ENCODE measurements at regions not wholly inside any gene's neighbourhood (a gene's known extent, or its start where the extent isn't known, plus 50 kb on each side); places are given as distances from the start of the nearest gene placed in this dataset.

DNA sequence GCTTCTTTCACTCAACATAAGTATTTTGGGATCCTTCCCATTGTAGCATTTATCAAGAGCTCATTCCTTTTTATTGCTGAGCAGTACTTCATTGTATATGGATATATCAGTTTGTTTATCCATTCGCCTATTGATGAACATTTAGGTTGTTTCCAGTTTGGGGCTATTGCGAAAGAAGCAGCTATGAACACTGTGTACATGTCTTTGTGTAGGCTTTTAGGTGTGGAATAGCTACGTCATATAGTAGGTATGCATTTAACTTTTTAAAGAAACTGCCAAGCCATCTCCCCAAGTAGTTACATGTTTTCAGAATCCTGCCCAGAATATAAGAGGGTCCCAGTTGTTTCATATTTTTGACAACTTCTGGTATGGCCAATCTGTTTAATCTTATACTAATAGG lies 468.1 kb downstream of the IPMK start:
- H3K27me3 ChIP-seq (ENCODE audit: insufficient read depth in 3 of 3, low read length in 2 of 3): no peaks in the 10 kb centered on the region
- WGBS, 3 donors: 84 to 100% (median 88%) methylated on average over 3 of the region's 3 CpGs
- no peak for ATAC-seq
- H3K4me1 ChIP-seq: no peaks in the 10 kb centered on the region
- no peak overlapping the region for H3K4me3 ChIP-seq
- H3K36me3 ChIP-seq (ENCODE audit: insufficient read depth in 1 of 2, low read depth in 1 of 2): no peaks in the 10 kb centered on the region
- no peak overlapping the region for H3K27ac ChIP-seq
- DNase-seq: no peak
- no peaks in the 10 kb centered on the region for H3K9me3 ChIP-seq
- TF ChIP-seq, protein P1, sequence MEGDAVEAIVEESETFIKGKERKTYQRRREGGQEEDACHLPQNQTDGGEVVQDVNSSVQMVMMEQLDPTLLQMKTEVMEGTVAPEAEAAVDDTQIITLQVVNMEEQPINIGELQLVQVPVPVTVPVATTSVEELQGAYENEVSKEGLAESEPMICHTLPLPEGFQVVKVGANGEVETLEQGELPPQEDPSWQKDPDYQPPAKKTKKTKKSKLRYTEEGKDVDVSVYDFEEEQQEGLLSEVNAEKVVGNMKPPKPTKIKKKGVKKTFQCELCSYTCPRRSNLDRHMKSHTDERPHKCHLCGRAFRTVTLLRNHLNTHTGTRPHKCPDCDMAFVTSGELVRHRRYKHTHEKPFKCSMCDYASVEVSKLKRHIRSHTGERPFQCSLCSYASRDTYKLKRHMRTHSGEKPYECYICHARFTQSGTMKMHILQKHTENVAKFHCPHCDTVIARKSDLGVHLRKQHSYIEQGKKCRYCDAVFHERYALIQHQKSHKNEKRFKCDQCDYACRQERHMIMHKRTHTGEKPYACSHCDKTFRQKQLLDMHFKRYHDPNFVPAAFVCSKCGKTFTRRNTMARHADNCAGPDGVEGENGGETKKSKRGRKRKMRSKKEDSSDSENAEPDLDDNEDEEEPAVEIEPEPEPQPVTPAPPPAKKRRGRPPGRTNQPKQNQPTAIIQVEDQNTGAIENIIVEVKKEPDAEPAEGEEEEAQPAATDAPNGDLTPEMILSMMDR (IDR thresholded peaks at IDR 0.05): no peak
- intact Hi-C loops (cut with DNase I): no loop called here

DNA sequence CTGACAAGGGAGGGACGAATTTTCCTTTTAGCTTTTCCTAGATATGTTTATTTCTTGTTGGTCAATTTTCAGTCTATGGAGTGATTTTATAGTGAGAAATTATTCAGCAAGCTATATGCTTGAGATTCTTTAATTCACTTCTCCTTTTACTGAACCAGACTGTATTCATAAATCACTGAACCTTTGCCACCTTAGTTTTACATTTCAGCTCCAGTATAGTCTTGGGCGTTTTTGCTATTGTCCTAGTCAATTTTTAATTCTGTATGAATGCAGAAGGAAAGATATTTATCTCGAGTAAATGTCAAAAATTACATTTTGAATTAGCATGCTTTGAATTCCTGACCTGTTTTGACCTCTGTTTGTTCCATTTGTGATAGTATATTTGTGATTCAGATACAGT lies 468.9 kb downstream of the IPMK start:
- intact Hi-C loops (cut with DNase I): no loop called here
- ATAC-seq (no peak), DNase-seq (no peak)
- H3K27ac ChIP-seq: no peak overlapping the region
- no peak overlapping the region for H3K4me3 ChIP-seq
- H3K4me1 ChIP-seq: no peaks in the 10 kb centered on the region
- H3K27me3 ChIP-seq (ENCODE audit: insufficient read depth in 3 of 3, low read length in 2 of 3): no peaks in the 10 kb centered on the region
- TF ChIP-seq, protein P1 (IDR thresholded peaks at IDR 0.05): no peak
- WGBS, 3 donors: 19 to 24% (median 19%) methylated on average over 3 of the region's 3 CpGs
- H3K9me3 ChIP-seq: no peaks in the 10 kb centered on the region
- no peaks in the 10 kb centered on the region for H3K36me3 ChIP-seq (ENCODE audit: insufficient read depth in 1 of 2, low read depth in 1 of 2)

DNA sequence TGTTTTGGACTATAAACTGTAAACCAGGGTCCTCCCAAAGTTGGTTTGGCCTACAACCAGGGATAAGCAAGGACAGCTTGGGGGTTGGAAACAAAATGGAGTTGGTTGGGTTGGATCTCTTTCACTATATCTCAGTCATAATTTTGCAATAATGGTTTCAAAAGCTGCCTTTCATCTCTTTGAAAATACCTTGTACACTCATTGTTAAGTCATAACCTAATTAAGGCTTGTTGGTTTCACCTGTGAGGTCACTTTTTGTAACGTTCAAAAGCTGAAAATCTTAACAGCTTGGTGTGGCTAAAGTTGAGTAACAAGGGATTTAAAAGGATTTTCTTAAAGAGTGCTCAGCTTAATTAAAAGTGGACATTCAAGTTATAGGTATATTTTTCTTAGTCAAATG lies 476.1 kb downstream of the IPMK start:
- TF ChIP-seq, protein P1 (IDR thresholded peaks at IDR 0.05): no peak
- no peak for ATAC-seq
- Histone ChIP-seq H3K4me1 (no peaks in the 10 kb centered on the region), H3K9me3 (no peaks in the 10 kb centered on the region), H3K27me3 (ENCODE audit: insufficient read depth in 3 of 3, low read length in 2 of 3) (no peaks in the 10 kb centered on the region), H3K4me3 (no peak overlapping the region), H3K36me3 (ENCODE audit: insufficient read depth in 1 of 2, low read depth in 1 of 2) (no peaks in the 10 kb centered on the region), H3K27ac (no peak overlapping the region)
- intact Hi-C loops (cut with DNase I): no loop called here
- 64 to 74% (median 72%) methylated on average over 1 of the region's 1 CpG for WGBS, 3 donors
- no peak for DNase-seq

DNA sequence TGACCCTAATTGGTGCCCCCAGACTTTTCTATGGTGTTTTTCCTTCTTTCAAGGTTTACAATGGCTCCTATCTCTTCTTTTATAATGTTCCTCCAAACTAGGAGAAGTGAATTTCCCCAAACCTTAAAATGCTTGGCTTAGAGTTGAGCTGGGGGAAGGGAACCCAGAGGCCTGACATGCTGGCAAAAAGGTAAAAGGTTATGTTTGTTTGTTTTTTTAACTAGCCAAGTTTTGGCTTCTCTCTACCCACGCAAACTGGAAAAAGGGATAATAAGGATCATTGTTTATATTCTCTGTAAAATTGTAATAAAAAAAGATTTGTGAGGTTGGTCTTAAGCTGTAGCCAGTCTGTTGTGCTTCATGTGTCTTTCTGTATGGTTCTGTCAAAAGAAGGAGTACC lies 477.0 kb downstream of the IPMK start:
- intact Hi-C loops (cut with DNase I): no loop called here
- no peak for ATAC-seq
- no peak for DNase-seq
- no peak overlapping the region for H3K27ac ChIP-seq
- no peaks in the 10 kb centered on the region for H3K9me3 ChIP-seq
- TF ChIP-seq, protein P1 (IDR thresholded peaks at IDR 0.05): no peak
- no peaks in the 10 kb centered on the region for H3K4me1 ChIP-seq
- no peak overlapping the region for H3K4me3 ChIP-seq
- WGBS, 3 donors: 83 to 92% (median 88%) methylated on average over 1 of the region's 1 CpG
- no peaks in the 10 kb centered on the region for H3K36me3 ChIP-seq (ENCODE audit: insufficient read depth in 1 of 2, low read depth in 1 of 2)
- H3K27me3 ChIP-seq (ENCODE audit: insufficient read depth in 3 of 3, low read length in 2 of 3): no peaks in the 10 kb centered on the region

DNA sequence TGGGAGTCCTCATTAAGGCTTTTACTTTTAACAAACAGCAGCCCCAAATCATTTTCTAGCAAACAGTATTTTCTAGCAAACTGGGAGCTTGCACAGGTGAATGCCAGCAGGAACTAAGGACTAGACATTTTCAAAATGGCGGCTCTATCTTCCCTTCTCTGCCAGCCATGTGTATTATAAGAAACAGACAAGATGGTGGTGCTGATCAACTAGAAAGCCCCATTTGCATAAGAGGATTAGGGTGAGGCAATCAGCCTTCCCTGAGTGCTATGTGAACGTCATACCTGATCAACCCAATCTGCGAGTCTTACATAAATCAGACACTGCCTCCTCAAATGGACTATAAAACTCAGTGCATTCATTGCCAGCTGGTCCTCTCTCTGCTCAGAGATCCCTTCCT lies 479.6 kb downstream of the IPMK start:
- DNase-seq: no peak
- H3K27me3 ChIP-seq (ENCODE audit: insufficient read depth in 3 of 3, low read length in 2 of 3): no peaks in the 10 kb centered on the region
- no peak overlapping the region for H3K4me3 ChIP-seq
- H3K4me1 ChIP-seq: no peaks in the 10 kb centered on the region
- no peaks in the 10 kb centered on the region for H3K36me3 ChIP-seq (ENCODE audit: insufficient read depth in 1 of 2, low read depth in 1 of 2)
- H3K27ac ChIP-seq: no peak overlapping the region
- WGBS, 3 donors: 84 to 92% (median 86%) methylated on average over 3 of the region's 3 CpGs
- no peaks in the 10 kb centered on the region for H3K9me3 ChIP-seq
- no peak for ATAC-seq
- TF ChIP-seq, protein P1 (IDR thresholded peaks at IDR 0.05): no peak
- intact Hi-C loops (cut with DNase I): no loop called here
